ENCODE measurements at regions not wholly inside any gene's neighbourhood (a gene's known extent, or its start where the extent isn't known, plus 50 kb on each side); places are given as distances from the start of the nearest gene placed in this dataset.
A peak's percentile ranks its signal among the peaks of the same experiment; 100 is the strongest.

- no peak overlapping the region for H3K14ac ChIP-seq (replicated peaks; ENCODE audit: low read depth, low read length)
- intact Hi-C loops (cut with micrococcal nuclease) = no loop called here
- no peak overlapping the region for H3K23ac ChIP-seq (ENCODE audit: low read depth, low read length)
- H2BK5ac ChIP-seq (ENCODE audit: low read depth, low read length, poor library complexity, severe bottlenecking) = no peak overlapping the region
- no peak overlapping the region for H2AFZ ChIP-seq (replicated peaks; ENCODE audit: low read length, poor library complexity)
- H3K4me1 ChIP-seq (ENCODE audit: control insufficient read depth, insufficient read depth, low read length) = no peaks in the 10 kb centered on the region
- TF ChIP-seq MAFK (IDR thresholded peaks at IDR 0.05; ENCODE audit: low read depth, low read length) = no peak
- TF ChIP-seq SMC3 (IDR thresholded peaks at IDR 0.05; ENCODE audit: low read depth, low read length) = no peak
- TF ChIP-seq FOS (IDR thresholded peaks at IDR 0.05; ENCODE audit: low read depth, low read length) = peak; percentile 60; the same call in 1 of the 2 replicates
- TF ChIP-seq BHLHE40 (IDR thresholded peaks at IDR 0.05; ENCODE audit: low read depth, low read length) = peak; percentile 19; the same call in 1 of the 2 replicates
- H3K27me3 ChIP-seq (ENCODE audit: control insufficient read depth, insufficient read depth, low read length) = no peaks in the 10 kb centered on the region
- H3K4ac ChIP-seq (ENCODE audit: low read depth, low read length) = no peak overlapping the region
- H3K36me3 ChIP-seq (ENCODE audit: control insufficient read depth, insufficient read depth, low read length) = no peaks in the 10 kb centered on the region
- H3K9ac ChIP-seq (ENCODE audit: low read depth, low read length) = no peak overlapping the region
- H4K5ac ChIP-seq (ENCODE audit: low read depth, low read length) = no peak overlapping the region
- in situ Hi-C loops (cut with MboI; ENCODE audit: low sequenced_read_pairs) = no loop called here
- no peak overlapping the region for H3K4me2 ChIP-seq (ENCODE audit: low read depth, low read length)
- H4K91ac ChIP-seq (ENCODE audit: insufficient read depth, low read depth, low read length) = no peak overlapping the region
- H3K4me3 ChIP-seq (ENCODE audit: insufficient read depth, low read depth, low read length) = no peak overlapping the region
- H2BK120ac ChIP-seq (ENCODE audit: low read depth, low read length) = no peak overlapping the region
- no peak overlapping the region for H2BK15ac ChIP-seq (ENCODE audit: low read depth, low read length)
- H2AK5ac ChIP-seq (ENCODE audit: low read depth, low read length) = no peak overlapping the region
- H2AK9ac ChIP-seq (replicated peaks; ENCODE audit: low read depth, low read length, poor library complexity) = no peak overlapping the region
- no peaks in the 10 kb centered on the region for H3K9me1 ChIP-seq (ENCODE audit: insufficient read depth, low read length)
- ChIA-PET CTCF (no interaction called here), POLR2A (ENCODE audit: unreplicated experiment) (no interaction called here)
- peak; percentile 74 for DNase-seq
- ATAC-seq (ENCODE audit: low read depth) = peak; percentile 85
- H3K27ac ChIP-seq (ENCODE audit: insufficient read depth, low read length) = no peak overlapping the region
- BruUV-seq (replicated peaks) = no TSS peak
- no peak overlapping the region for H3K18ac ChIP-seq (ENCODE audit: low read depth, low read length)
- H3K9me3 ChIP-seq (ENCODE audit: control insufficient read depth, insufficient read depth, low read length) = no peaks in the 10 kb centered on the region
- H4K20me1 ChIP-seq (ENCODE audit: insufficient read depth, low read length) = no peaks in the 10 kb centered on the region
- H2BK20ac ChIP-seq (ENCODE audit: low read depth, low read length) = no peak overlapping the region
- H3K56ac ChIP-seq (ENCODE audit: extremely low read depth, insufficient read depth, low read length) = no peak overlapping the region
- no peaks in the 10 kb centered on the region for H3K79me1 ChIP-seq (ENCODE audit: low read depth in 1 of 2, low read length in 2 of 2)
- dilution Hi-C loops (cut with HindIII; ENCODE audit: low sequenced_read_pairs, unreplicated experiment) = no loop called here
- H4K8ac ChIP-seq (ENCODE audit: low read depth in 2 of 2, low read length in 2 of 2) = no peak overlapping the region
These were observed 135.1 kb upstream of the TFPI start for GRCh38 chr2:187689372-187689771.
